H1 (cell line): ENCODE measurements at regions not wholly inside any gene's neighbourhood (a gene's known extent, or its start where the extent isn't known, plus 50 kb on each side); places are given as distances from the start of the nearest gene placed in this dataset.

ENCODE experiments used
- CHD2 ChIP-seq: IDR thresholded peaks from 2 replicates; pipeline ENCODE4 v1.6.1; 2012; ENCODE audit warnings: low read length, improper control_type of control experiment
- E2F6 ChIP-seq: IDR thresholded peaks from 2 replicates; pipeline ENCODE4 v1.6.1; 2012; ENCODE audit warnings: inconsistent platforms
- KDM5A ChIP-seq: fragments of 200-600 bp; IDR thresholded peaks from 2 replicates; pipeline ENCODE4 v1.7.1; 2012; ENCODE audit warnings: mild to moderate bottlenecking, low read length, inconsistent platforms, mixed read lengths
- RXRA ChIP-seq: IDR thresholded peaks from 2 replicates; pipeline ENCODE4 v1.6.1; 2011; ENCODE audit warnings: low read depth, mild to moderate bottlenecking, low read length, moderate library complexity; ENCODE audit not compliant: insufficient read depth
- SP1 ChIP-seq: IDR thresholded peaks from 2 replicates; pipeline ENCODE4 v1.6.1; 2011; ENCODE audit warnings: low read depth, low read length
- SP2 ChIP-seq: IDR thresholded peaks from 2 replicates; pipeline ENCODE4 v1.6.1; 2012; ENCODE audit warnings: mild to moderate bottlenecking, low read length, inconsistent platforms
- SRF ChIP-seq: IDR thresholded peaks from 2 replicates; pipeline ENCODE4 v1.6.1; 2011; ENCODE audit warnings: mild to moderate bottlenecking, low read depth, low read length, moderate library complexity
- TAF1 ChIP-seq: IDR thresholded peaks from 2 replicates; pipeline ENCODE4 v1.6.1; 2011; ENCODE audit warnings: mild to moderate bottlenecking, low read depth, low read length
- TBP ChIP-seq: IDR thresholded peaks from 2 replicates; pipeline ENCODE4 v1.6.1; 2011; ENCODE audit warnings: low read depth, low read length, improper control_type of control experiment

DNA sequence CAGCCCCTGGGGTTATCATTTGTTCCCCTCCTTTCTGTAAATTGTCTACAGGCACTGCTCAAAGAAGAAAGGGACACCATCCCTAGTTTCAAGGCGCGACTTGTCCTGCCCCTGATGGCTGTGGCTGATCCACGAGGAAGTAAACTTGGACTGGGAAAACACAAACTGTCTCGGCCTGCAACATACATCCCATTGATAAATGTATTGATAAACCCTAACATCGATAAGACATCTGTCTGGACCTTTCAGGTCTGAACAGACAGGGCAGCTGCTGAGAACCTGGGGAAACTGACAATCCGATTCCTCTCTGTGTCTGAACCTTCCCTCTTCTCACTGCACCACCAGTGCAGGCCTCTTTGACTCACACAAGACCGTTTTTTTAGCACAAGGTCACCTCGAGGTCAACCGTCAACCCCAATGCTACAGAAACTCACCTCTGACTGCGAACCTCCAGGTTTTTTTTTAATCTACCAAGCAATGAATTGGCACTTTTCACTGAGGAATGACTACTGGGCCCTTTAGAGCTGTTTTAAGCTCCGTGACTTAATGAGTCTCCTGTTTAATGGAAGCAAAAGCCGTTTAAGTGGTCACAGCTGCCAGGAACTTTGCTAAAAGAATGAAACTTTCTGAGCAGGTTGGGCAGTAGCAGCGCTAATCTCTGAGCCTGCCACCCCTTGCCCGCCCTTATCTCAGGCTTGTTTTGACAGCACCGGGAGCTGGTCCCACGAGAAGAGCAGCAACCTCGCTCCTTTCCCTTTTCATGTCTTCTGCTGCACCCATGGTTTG is 203.8 kb upstream of the TMEM45B start (continued):
- no peak for TF ChIP-seq SP1
- no peak for TF ChIP-seq RXRA
- TF ChIP-seq TAF1, result no peak
- TF ChIP-seq E2F6, result no peak
- no peak for TF ChIP-seq CHD2
- no peak for TF ChIP-seq KDM5A
- TF ChIP-seq SP2, result no peak
- TF ChIP-seq SRF, result no peak
- TF ChIP-seq TBP, result no peak
- TF ChIP-seq, all 59 proteins: peak for 0
